Activated effector memory CD4-positive, alpha-beta T cell treated with Interleukin-2 at 50 U/mL for 16 hours (primary cell): ENCODE measurements at regions not wholly inside any gene's neighbourhood (a gene's known extent, or its start where the extent isn't known, plus 50 kb on each side); places are given as distances from the start of the nearest gene placed in this dataset.
"Not testable (repeated sequence)": the region's sequence is repeated elsewhere in the genome, so short reads cannot be mapped to it uniquely, and the experiment has no call there.

Experiments
- DNase-seq: peaks from one replicate; pipeline ENCODE4 v3.0.0-alpha.2; 2020

GRCh38 chr6:141752677-141753076 is 380.0 kb upstream of the GJE1 start:
- DNase-seq, result no peak

- DNase-seq, result not testable (repeated sequence)
These were observed 386.4 kb upstream of the GJE1 start for GRCh38 chr6:141746324-141746723.

GRCh38 chr6:141744971-141745370 is 387.8 kb upstream of the GJE1 start:
- DNase-seq, result no peak

- DNase-seq, result no peak
These were observed 388.4 kb upstream of the GJE1 start for GRCh38 chr6:141744194-141744925.

GRCh38 chr6:141736104-141736503 is 396.6 kb upstream of the GJE1 start:
- DNase-seq, result no peak

- no peak for DNase-seq
These were observed 397.6 kb upstream of the GJE1 start for GRCh38 chr6:141735126-141735525.

- DNase-seq, result no peak
These were observed 398.5 kb upstream of the GJE1 start for GRCh38 chr6:141734071-141734840.

GRCh38 chr6:141729146-141729545 is 403.6 kb upstream of the GJE1 start:
- DNase-seq, result no peak

GRCh38 chr6:141728330-141728729 is 404.4 kb upstream of the GJE1 start:
- no peak for DNase-seq

GRCh38 chr6:141726248-141726647 is 406.5 kb upstream of the GJE1 start:
- no peak for DNase-seq

GRCh38 chr6:141724731-141725130 is 408.0 kb upstream of the GJE1 start:
- DNase-seq, result no peak

GRCh38 chr6:141719476-141719875 is 413.2 kb upstream of the GJE1 start:
- DNase-seq, result no peak

- no peak for DNase-seq
These were observed 427.3 kb upstream of the GJE1 start for GRCh38 chr6:141705431-141705830.

GRCh38 chr6:141704151-141704550 is 428.6 kb upstream of the GJE1 start:
- no peak for DNase-seq

- no peak for DNase-seq
These were observed 431.0 kb upstream of the GJE1 start for GRCh38 chr6:141701732-141702131.

- DNase-seq, result no peak
These were observed 431.9 kb upstream of the GJE1 start for GRCh38 chr6:141700819-141701218.

GRCh38 chr6:141688916-141689315 is 443.8 kb upstream of the GJE1 start:
- no peak for DNase-seq

GRCh38 chr6:141685416-141685815 is 447.3 kb upstream of the GJE1 start:
- no peak for DNase-seq

GRCh38 chr6:141682391-141682790 is 450.3 kb upstream of the GJE1 start:
- no peak for DNase-seq

GRCh38 chr6:141677598-141678211 is 455.0 kb upstream of the GJE1 start:
- no peak for DNase-seq

GRCh38 chr6:141675957-141676356 is 456.8 kb upstream of the GJE1 start:
- no peak for DNase-seq

GRCh38 chr6:141669141-141669540 is 463.6 kb upstream of the GJE1 start:
- DNase-seq, result no peak

GRCh38 chr6:141667580-141668309 is 465.0 kb upstream of the GJE1 start:
- DNase-seq, result no peak
